GM12872 (cell line): ENCODE measurements at regions not wholly inside any gene's neighbourhood (a gene's known extent, or its start where the extent isn't known, plus 50 kb on each side); places are given as distances from the start of the nearest gene placed in this dataset.

Experiments used
- TF ChIP-seq, protein P1 (sequence below): IDR thresholded peaks from 3 replicates; pipeline ENCODE4 v1.5.1; 2011; ENCODE audit warnings: low read depth, mild to moderate bottlenecking, low read length, moderate library complexity; ENCODE audit not compliant: insufficient read depth

- TF ChIP-seq, protein P1, sequence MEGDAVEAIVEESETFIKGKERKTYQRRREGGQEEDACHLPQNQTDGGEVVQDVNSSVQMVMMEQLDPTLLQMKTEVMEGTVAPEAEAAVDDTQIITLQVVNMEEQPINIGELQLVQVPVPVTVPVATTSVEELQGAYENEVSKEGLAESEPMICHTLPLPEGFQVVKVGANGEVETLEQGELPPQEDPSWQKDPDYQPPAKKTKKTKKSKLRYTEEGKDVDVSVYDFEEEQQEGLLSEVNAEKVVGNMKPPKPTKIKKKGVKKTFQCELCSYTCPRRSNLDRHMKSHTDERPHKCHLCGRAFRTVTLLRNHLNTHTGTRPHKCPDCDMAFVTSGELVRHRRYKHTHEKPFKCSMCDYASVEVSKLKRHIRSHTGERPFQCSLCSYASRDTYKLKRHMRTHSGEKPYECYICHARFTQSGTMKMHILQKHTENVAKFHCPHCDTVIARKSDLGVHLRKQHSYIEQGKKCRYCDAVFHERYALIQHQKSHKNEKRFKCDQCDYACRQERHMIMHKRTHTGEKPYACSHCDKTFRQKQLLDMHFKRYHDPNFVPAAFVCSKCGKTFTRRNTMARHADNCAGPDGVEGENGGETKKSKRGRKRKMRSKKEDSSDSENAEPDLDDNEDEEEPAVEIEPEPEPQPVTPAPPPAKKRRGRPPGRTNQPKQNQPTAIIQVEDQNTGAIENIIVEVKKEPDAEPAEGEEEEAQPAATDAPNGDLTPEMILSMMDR: no peak
These were observed 96.7 kb downstream of the CHD9NB start for GRCh38 chr16:52956044-52956443.

GRCh38 chr16:52953215-52953614, 99.5 kb downstream of the CHD9NB start:
- TF ChIP-seq, protein P1: no peak

DNA sequence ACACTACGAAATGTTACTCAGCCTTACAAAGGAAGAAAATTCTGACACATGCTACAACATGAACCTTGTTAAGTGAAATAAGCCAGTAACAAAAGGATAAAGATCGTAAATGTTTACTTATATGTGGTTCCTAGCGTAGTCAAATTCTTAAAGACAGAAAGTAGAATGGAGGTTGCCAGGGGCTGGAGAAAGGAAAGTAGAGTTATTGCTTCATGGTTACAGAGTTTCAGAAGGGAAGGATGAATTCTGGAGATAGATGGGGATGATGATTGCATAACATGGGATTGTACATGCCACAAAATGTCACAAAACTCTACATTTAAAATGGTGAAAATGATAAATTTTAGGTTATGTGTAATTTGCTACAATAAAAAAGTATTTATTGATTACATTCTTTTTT, 103.8 kb downstream of the CHD9NB start:
- TF ChIP-seq, protein P1: no peak

DNA sequence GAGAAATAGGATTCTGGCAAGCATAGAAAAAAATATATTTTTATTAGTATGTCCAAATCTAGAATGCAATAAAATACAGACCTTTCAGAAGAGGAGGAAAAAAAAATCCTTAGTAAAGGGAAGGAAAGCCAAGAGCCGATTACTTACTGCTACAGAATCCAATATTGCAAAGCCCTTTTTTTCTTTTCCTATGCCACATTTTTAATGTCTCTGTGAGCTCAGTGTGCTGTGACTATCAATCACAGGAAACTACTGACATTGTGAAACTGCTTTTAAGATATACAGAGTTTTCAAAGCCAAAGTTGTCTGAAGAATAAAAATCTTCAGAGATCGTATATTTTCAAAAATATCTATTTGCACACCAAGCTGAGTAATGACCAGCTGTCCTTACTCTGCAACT, 120.4 kb downstream of the CHD9NB start:
- TF ChIP-seq, protein P1: no peak

DNA sequence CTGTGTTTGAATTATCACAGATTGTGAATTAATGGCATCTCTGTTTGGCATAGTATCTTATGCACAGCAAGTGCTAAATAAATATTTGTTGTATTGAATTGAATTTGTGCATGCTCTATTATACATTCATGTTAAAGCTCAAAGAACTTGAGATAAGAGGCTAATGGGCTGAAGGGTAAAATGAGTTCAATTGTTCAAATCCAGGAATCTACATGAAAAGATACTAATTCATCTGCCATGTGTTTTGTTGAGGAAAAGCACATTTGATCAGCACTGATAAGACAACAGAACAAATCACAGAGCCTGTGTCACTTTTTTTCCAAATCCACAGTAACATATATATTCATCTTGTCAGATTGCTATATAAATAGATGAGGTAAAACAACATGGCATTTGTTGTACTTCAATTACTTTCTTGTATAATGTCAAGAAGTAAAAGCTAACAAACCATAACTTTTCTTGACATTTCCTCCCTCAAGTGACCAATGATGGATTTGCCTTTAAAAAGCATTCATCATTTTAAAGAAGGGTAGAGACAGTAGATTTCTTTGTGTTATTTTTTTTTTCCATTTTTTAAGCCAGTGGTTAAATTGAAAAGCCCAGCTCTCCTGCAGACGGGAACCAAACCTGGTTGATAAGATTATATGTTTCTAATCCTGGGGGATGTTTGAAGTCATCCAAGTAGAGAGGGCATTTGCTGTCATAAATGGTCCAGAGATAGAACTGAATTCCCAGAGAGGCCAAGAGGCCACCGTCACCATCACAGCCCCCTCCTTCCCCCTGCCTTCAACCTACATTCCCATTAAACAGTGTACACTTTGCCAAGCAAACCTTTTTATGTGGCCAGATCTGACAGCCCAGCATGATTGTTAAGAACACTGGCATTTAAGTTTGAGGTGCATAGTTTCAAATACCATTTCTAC, 123.0 kb downstream of the CHD9NB start:
- TF ChIP-seq, protein P1: no peak

GRCh38 chr16:52928955-52929354, 123.7 kb downstream of the CHD9NB start:
- TF ChIP-seq, protein P1: no peak

- TF ChIP-seq, protein P1: no peak
These were observed 127.6 kb downstream of the CHD9NB start for GRCh38 chr16:52925143-52925542.
